Astrocyte (in vitro differentiated cells and primary cell): ENCODE measurements at regions not wholly inside any gene's neighbourhood (a gene's known extent, or its start where the extent isn't known, plus 50 kb on each side); places are given as distances from the start of the nearest gene placed in this dataset.
A peak's percentile ranks its signal among the peaks of the same experiment; 100 is the strongest.

Experiments used
- DNase-seq: peaks from one replicate; pipeline ENCODE4 v3.0.0-alpha.2; 2010; ENCODE audit warnings: low read depth
- FAIRE-seq: peaks from 2 replicates; lab custom pipeline; 2011; peaks lifted over from hg19 to GRCh38; lab: Jason Lieb, UNC
- H2AFZ ChIP-seq: 2 replicates; pipeline ENCODE4 v1.6.0; 2012; ENCODE audit warnings: low read depth, low read length, inconsistent platforms
- H3K27ac ChIP-seq: 2 replicates; pipeline ENCODE4 v1.5.1; 2011; ENCODE audit warnings: low read depth, low read length, inconsistent platforms
- H3K27me3 ChIP-seq: 2 replicates; pipeline ENCODE4 v1.6.0; 2011; ENCODE audit warnings: low read length, inconsistent platforms; ENCODE audit not compliant: insufficient read depth
- H3K36me3 ChIP-seq: 2 replicates; pipeline ENCODE4 v1.5.1; 2011; ENCODE audit warnings: low read length, inconsistent platforms; ENCODE audit not compliant: insufficient read depth
- H3K4me1 ChIP-seq: 2 replicates; pipeline ENCODE4 v1.5.1; 2011; ENCODE audit warnings: low read length, inconsistent platforms; ENCODE audit not compliant: insufficient read depth
- H3K4me2 ChIP-seq: 2 replicates; pipeline ENCODE4 v1.6.0; 2012; ENCODE audit warnings: low read length, inconsistent platforms
- H3K4me3 ChIP-seq: 2 replicates; pipeline ENCODE4 v1.5.1; 2011; ENCODE audit warnings: low read depth, mild to moderate bottlenecking, low read length, inconsistent platforms; ENCODE audit not compliant: insufficient read depth
- H3K79me2 ChIP-seq: 2 replicates; pipeline ENCODE4 v1.6.0; 2012; ENCODE audit warnings: mild to moderate bottlenecking, low read length, inconsistent platforms; ENCODE audit not compliant: insufficient read depth
- H3K9ac ChIP-seq: 2 replicates; pipeline ENCODE4 v1.6.0; 2012; ENCODE audit warnings: mild to moderate bottlenecking, low read length, inconsistent platforms
- H3K9me3 ChIP-seq: 2 replicates; pipeline ENCODE4 v1.5.1; 2012; ENCODE audit warnings: low read depth, mild to moderate bottlenecking, low read length, inconsistent platforms; ENCODE audit not compliant: insufficient read depth
- H4K20me1 ChIP-seq: 2 replicates; pipeline ENCODE4 v1.6.0; 2012; ENCODE audit warnings: low read length, inconsistent platforms; ENCODE audit not compliant: insufficient read depth
- H3K27ac Mint-ChIP-seq: one replicate; pipeline ENCODE4 v1.8.0; 2021; ENCODE audit warnings: mild to moderate bottlenecking, mixed read lengths; ENCODE audit not compliant: unreplicated experiment
- H3K27me3 Mint-ChIP-seq: one replicate; pipeline ENCODE4 v1.8.0; 2021; ENCODE audit warnings: low read depth, mixed read lengths; ENCODE audit not compliant: unreplicated experiment
- H3K36me3 Mint-ChIP-seq: one replicate; pipeline ENCODE4 v1.8.0; 2021; ENCODE audit warnings: low read depth, mixed read lengths; ENCODE audit not compliant: unreplicated experiment
- H3K4me1 Mint-ChIP-seq: one replicate; pipeline ENCODE4 v1.8.0; 2021; ENCODE audit warnings: low read depth, mixed read lengths; ENCODE audit not compliant: unreplicated experiment
- H3K4me3 Mint-ChIP-seq: one replicate; pipeline ENCODE4 v1.8.0; 2021; ENCODE audit warnings: mild to moderate bottlenecking, moderate library complexity, mixed read lengths; ENCODE audit not compliant: unreplicated experiment
- H3K9me3 Mint-ChIP-seq: one replicate; pipeline ENCODE4 v1.8.0; 2021; ENCODE audit warnings: mild to moderate bottlenecking, mixed read lengths; ENCODE audit not compliant: unreplicated experiment
- EZH2 ChIP-seq: IDR thresholded peaks from 2 replicates; pipeline ENCODE4 v1.6.1; 2012; ENCODE audit warnings: mild to moderate bottlenecking, low read length, inconsistent platforms; ENCODE audit not compliant: insufficient read depth
- TF ChIP-seq, protein P1 (sequence below): IDR thresholded peaks from 2 replicates; pipeline ENCODE4 v1.5.1; 2011; ENCODE audit warnings: low read depth, mild to moderate bottlenecking, inconsistent platforms, low read length, moderate library complexity; ENCODE audit not compliant: insufficient read depth

DNA sequence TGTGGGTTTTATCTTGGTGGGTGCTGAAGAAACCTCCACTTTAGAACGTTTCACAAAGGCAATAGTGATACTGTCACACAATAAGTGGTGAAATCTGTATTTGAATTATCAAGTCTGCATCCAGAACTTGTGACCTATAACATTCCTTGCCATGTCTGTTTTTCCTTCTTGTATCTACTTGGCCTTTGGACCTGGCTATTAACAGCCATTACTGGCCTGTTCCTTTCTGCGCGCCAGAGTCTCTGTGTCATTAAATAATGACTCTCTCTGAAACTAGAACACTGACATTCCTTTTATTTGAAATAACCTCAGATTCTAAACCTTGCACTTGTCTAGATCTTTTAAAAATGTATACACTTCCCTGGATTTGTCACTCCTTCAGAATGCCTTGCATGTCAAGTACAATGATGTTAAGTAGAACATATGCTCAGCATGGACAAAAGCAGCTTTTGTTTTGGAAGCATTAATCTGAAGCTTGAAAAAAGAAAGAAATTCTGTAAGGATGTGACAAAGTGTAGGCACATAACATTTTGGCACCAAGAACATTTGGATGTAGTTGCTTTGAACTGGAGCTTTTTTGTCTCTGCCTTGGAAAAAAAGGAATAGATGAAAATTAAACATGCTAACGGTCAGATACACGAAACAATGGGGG lies 95.5 kb upstream of the RPL10L start:
- TF ChIP-seq, protein P1, sequence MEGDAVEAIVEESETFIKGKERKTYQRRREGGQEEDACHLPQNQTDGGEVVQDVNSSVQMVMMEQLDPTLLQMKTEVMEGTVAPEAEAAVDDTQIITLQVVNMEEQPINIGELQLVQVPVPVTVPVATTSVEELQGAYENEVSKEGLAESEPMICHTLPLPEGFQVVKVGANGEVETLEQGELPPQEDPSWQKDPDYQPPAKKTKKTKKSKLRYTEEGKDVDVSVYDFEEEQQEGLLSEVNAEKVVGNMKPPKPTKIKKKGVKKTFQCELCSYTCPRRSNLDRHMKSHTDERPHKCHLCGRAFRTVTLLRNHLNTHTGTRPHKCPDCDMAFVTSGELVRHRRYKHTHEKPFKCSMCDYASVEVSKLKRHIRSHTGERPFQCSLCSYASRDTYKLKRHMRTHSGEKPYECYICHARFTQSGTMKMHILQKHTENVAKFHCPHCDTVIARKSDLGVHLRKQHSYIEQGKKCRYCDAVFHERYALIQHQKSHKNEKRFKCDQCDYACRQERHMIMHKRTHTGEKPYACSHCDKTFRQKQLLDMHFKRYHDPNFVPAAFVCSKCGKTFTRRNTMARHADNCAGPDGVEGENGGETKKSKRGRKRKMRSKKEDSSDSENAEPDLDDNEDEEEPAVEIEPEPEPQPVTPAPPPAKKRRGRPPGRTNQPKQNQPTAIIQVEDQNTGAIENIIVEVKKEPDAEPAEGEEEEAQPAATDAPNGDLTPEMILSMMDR: no peak
- TF ChIP-seq EZH2: no peak
- Histone ChIP-seq H3K9me3 (no peaks in the 10 kb centered on the region), H4K20me1 (no peaks in the 10 kb centered on the region), H3K9ac (no peak overlapping the region), H3K27ac (no peak overlapping the region), H2AFZ (no peak overlapping the region), H3K4me2 (no peak overlapping the region), H3K27me3 (no peaks in the 10 kb centered on the region), H3K79me2 (no peaks in the 10 kb centered on the region), H3K4me1 (no peaks in the 10 kb centered on the region), H3K36me3 (no peaks in the 10 kb centered on the region), H3K4me3 (no peak overlapping the region)
- DNase-seq: no peak
- Mint-ChIP-seq H3K27ac (no peak overlapping the region), H3K27me3 (no peaks in the 10 kb centered on the region), H3K4me1 (no peaks in the 10 kb centered on the region), H3K36me3 (no peaks in the 10 kb centered on the region), H3K9me3 (no peaks in the 10 kb centered on the region), H3K4me3 (no peak overlapping the region)
- FAIRE-seq: no peak

DNA sequence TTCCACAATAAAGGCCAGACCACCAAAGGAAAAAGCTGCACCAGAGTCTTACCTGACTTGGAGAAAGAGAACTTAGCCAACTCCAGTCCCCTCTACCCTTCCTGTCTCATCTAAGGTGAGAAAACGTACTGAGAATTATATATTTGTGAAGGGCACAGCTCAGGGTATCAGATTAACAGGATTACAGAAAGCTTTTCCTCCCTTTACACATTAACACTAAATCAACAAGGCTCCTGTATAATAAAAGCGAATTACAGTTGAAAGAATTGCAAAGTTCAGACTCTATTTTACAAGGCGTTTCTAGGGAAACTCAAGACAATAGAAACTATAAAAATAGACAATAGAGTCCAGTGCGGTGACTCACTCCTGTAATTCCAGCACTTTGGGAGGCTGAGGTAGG lies 82.7 kb upstream of the RPL10L start:
- Mint-ChIP-seq H3K4me3 (no peak overlapping the region), H3K4me1 (no peaks in the 10 kb centered on the region), H3K27ac (no peak overlapping the region), H3K36me3 (no peaks in the 10 kb centered on the region), H3K27me3 (no peaks in the 10 kb centered on the region), H3K9me3 (peaks cover 4% of the 10 kb centered on the region)
- Histone ChIP-seq H2AFZ (no peak overlapping the region), H3K27me3 (no peaks in the 10 kb centered on the region), H3K4me3 (no peak overlapping the region), H3K79me2 (no peaks in the 10 kb centered on the region), H3K36me3 (no peaks in the 10 kb centered on the region), H3K9ac (no peak overlapping the region), H3K4me1 (no peaks in the 10 kb centered on the region), H3K4me2 (no peak overlapping the region), H4K20me1 (no peaks in the 10 kb centered on the region), H3K27ac (no peak overlapping the region), H3K9me3 (no peaks in the 10 kb centered on the region)
- TF ChIP-seq EZH2: no peak
- TF ChIP-seq, protein P1: no peak
- no peak for FAIRE-seq
- no peak for DNase-seq

DNA sequence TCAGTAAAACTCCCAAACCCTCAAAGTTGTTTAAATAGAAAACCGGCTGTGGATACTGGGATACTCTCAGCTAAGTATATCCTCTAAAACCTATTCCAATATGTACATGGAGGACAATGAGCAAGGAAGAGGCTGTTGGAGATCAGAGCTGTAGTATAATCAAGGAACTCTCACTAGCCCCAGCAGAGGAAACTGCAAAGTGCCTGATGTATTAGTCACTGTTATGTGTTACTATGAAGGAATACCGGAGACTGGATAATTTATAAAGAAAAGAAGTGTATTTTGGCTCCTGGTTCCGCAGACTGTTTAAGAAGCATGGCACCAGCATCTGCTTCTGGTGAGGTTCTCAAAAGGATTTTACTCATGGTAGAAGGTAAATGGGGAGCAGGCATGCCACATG lies 65.6 kb upstream of the RPL10L start:
- Mint-ChIP-seq H3K36me3 (no peaks in the 10 kb centered on the region), H3K9me3 (no peaks in the 10 kb centered on the region), H3K4me3 (no peak overlapping the region), H3K4me1 (peaks cover 10% of the 10 kb centered on the region), H3K27me3 (no peaks in the 10 kb centered on the region), H3K27ac (no peak overlapping the region)
- DNase-seq (peak; percentile 47), FAIRE-seq (no peak)
- TF ChIP-seq EZH2: no peak
- TF ChIP-seq, protein P1: no peak
- H3K27ac ChIP-seq: no peak overlapping the region
- H2AFZ ChIP-seq: peak overlapping the region; percentile 13
- H3K79me2 ChIP-seq: no peaks in the 10 kb centered on the region
- no peaks in the 10 kb centered on the region for H3K36me3 ChIP-seq
- no peak overlapping the region for H3K4me3 ChIP-seq
- no peaks in the 10 kb centered on the region for H4K20me1 ChIP-seq
- no peaks in the 10 kb centered on the region for H3K27me3 ChIP-seq
- H3K4me2 ChIP-seq: peak overlapping the region; percentile 27
- no peaks in the 10 kb centered on the region for H3K9me3 ChIP-seq
- H3K4me1 ChIP-seq: no peaks in the 10 kb centered on the region
- H3K9ac ChIP-seq: no peak overlapping the region
